HG03060 (cell line): ENCODE measurements at regions not wholly inside any gene's neighbourhood (a gene's known extent, or its start where the extent isn't known, plus 50 kb on each side); places are given as distances from the start of the nearest gene placed in this dataset.
"Not testable (repeated sequence)": the region's sequence is repeated elsewhere in the genome, so short reads cannot be mapped to it uniquely, and the experiment has no call there.

Experiments
- ATAC-seq: cut with Tn5 transposase; IDR thresholded peaks from one replicate; pipeline ENCODE4 v1.9.1; 2021; ENCODE audit warnings: low read depth, moderate number of reproducible peaks; ENCODE audit not compliant: unreplicated experiment

GRCh38 chr3:25166016-25166415 lies 262.0 kb upstream of the RARB start:
- no peak for ATAC-seq

- ATAC-seq, result no peak
These were observed 258.9 kb upstream of the RARB start for GRCh38 chr3:25169151-25169550.

DNA sequence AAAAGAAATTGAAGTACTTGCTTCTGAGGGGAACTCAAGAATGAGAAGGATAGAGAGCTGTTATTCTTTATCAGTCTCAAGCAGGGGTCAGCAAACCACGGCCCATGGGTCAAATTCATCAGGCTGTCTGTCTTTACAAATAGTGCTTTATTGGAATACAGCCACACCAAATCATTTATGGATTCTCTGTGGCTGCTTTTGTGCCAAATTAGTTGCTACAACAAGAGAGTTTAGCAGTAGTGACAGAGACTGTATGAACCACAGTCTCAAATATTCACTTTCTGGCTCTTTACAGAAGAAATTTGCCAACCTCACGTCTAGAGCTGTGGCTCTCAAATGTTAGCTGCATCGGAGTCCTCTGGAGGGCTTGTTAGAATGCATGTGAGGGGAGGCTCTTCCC lies 258.0 kb upstream of the RARB start:
- ATAC-seq, result no peak

- no peak for ATAC-seq
These were observed 256.8 kb upstream of the RARB start for GRCh38 chr3:25171118-25171807.

GRCh38 chr3:25171897-25172296 lies 256.2 kb upstream of the RARB start:
- ATAC-seq, result no peak

GRCh38 chr3:25173606-25174005 lies 254.5 kb upstream of the RARB start:
- no peak for ATAC-seq

GRCh38 chr3:25174251-25174650 lies 253.8 kb upstream of the RARB start:
- ATAC-seq, result no peak

DNA sequence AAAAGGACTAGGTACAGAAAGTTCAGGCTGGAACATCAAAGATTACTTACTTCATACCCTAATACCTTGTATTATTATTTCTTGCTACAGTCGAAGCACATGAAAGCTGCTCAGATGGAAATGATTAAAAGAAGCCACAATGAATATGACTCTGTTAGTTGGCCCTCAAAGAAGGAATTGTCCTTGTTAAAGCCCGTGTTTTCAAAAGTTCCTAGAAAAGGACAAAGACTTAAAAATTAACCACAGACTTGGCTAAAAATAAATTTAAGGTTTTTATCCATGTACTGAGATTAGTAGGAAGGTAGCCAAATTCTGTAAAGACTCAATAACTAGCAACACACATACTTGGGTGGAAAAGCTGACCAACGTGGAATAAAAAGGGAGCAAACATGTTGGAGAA lies 251.0 kb upstream of the RARB start:
- ATAC-seq, result no peak

DNA sequence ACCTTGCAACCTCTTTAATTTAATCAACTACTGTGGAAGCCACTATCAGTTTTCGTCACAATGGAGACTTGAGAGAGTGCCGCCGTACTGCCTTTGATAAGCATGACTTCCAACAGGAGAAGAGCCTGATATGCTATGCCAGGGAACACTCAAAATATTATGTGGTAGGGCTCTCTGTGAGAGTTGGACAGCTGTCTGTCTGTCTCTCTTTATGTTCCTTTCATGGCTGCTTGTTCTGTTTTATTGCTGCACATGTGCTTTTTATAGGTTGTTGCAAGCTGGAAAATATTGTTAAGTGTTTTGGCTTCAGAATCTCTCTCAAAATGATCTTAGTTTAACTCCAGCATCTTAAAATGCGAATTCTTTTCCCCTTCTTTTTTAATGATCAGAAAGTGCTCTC lies 249.4 kb upstream of the RARB start:
- no peak for ATAC-seq

DNA sequence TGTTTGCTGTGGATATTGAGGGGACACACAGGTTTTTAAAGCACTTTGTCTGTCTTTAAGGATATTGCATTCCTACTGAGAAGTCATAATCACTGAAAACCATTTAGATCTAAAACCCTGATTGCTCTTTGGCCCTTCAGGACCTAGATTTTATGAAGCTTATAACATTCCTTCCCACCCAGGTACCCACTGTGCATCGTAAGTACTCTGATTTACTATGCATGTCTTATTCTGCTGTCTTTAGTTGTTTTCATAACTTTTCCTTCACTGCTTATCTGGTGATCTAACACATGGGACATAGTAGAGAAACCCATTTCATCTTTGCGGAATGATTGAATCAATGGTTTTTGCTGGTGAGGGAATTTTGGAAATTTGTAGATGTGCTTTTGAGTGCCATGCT lies 247.0 kb upstream of the RARB start:
- no peak for ATAC-seq

- ATAC-seq, result no peak
These were observed 245.3 kb upstream of the RARB start for GRCh38 chr3:25182794-25183193.

DNA sequence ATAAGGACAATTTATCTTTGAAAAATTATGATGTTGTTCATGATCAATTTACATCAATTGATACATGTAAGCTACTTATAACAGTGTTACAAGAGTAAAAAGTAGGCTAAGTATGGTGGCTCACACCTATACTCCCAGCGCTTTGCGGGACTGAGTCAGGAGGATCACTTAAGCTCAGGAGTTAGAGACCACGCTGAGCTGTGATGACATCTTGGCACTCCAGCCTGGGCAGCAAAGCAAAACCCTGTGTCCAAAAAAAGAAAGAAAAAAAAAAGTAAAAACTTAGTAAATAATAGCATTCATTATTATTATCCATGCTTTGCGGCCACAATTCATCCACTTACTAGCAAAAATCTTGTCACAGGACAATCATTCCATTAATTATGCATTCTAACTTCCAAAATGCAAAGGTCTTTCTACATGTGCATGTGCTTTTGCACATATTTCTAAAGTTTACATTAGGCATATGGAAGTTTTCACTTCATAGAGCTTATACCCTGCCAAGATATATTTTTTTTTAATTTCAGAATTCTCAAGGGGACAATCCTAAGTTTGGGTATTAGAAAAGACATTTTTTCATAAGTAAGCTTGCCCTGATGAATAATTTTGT lies 243.3 kb upstream of the RARB start:
- ATAC-seq, result no peak

- ATAC-seq, result no peak
These were observed 236.4 kb upstream of the RARB start for GRCh38 chr3:25191673-25192072.

- not testable (repeated sequence) for ATAC-seq
These were observed 228.5 kb upstream of the RARB start for GRCh38 chr3:25199567-25199966.

GRCh38 chr3:25212736-25213135 lies 215.3 kb upstream of the RARB start:
- no peak for ATAC-seq

DNA sequence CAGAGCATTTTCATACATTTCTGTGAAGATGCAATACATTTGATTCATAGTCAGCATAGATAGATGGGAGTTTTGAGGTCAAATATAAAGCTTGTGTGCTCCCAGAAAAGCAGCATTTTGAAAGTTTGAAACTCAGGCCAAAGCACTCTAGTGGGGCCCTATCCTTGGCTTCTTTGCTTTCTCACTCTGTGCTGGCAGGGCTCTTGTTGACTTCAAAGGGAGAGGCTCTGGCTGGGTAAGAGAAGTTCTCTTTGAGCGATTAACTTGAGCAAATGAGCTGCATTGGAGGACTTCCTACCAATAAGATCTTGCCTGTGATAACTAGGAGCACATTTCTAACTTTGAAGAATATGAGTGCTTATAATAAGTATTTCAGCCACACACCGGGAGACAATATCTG lies 214.0 kb upstream of the RARB start:
- ATAC-seq, result no peak

GRCh38 chr3:25218362-25218761 lies 209.7 kb upstream of the RARB start:
- ATAC-seq, result no peak

GRCh38 chr3:25226747-25227146 lies 201.3 kb upstream of the RARB start:
- no peak for ATAC-seq

DNA sequence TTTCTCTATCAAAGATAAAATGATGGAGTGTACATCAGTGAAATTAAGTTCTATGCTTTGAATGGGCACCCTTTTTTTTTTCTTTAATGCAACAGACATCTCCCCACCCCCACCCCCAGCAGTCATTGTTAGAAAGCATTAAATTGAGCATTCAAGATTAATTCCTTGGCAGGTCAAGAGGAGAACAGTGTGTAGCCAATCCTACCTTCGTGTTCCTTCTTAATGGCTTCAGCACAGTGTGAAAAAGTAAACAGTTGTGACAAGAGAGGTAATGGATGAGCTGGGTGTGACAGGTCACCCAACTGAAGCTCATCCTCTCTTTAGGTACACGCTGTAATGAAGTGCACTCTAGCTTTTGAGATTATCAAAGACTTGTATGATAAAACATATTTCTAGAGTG lies 198.5 kb upstream of the RARB start:
- ATAC-seq, result no peak

- no peak for ATAC-seq
These were observed 193.0 kb upstream of the RARB start for GRCh38 chr3:25235031-25235430.

DNA sequence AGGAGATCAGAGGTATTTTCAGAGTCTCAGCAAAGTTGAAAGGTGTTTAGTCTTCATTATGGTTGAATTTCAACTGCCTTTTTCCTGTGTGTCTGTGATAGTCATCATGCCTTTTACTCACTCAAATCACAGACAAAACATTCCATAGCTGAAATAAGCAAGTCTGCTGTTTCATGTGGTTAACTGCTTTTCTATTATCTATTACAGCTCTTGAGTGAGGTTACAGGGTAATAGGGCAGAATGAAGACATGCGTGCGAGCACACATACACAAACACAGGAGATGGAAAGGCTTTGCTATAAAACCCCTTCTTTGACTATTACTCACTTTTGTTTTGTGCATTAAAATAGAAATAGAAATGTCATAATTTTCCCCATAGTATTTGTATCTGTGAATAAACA lies 192.6 kb upstream of the RARB start:
- ATAC-seq, result no peak

- ATAC-seq, result no peak
These were observed 190.5 kb upstream of the RARB start for GRCh38 chr3:25237602-25238001.

GRCh38 chr3:25239042-25239441 lies 189.0 kb upstream of the RARB start:
- no peak for ATAC-seq
